Fibroblast of skin of right biceps (primary cell): ENCODE measurements at regions not wholly inside any gene's neighbourhood (a gene's known extent, or its start where the extent isn't known, plus 50 kb on each side); places are given as distances from the start of the nearest gene placed in this dataset.
"Not testable (repeated sequence)": the region's sequence is repeated elsewhere in the genome, so short reads cannot be mapped to it uniquely, and the experiment has no call there.

ENCODE experiments used
- DNase-seq: peaks from one replicate; pipeline ENCODE4 v3.0.0-alpha.2; 2013

- no peak for DNase-seq
Observed at GRCh38 chr9:80692751-80693150, 996.6 kb downstream of the TLE1 start.

- no peak for DNase-seq
Observed at GRCh38 chr9:80691229-80691628, 998.1 kb downstream of the TLE1 start.

GRCh38 chr9:80690349-80690939 is 998.9 kb downstream of the TLE1 start:
- no peak for DNase-seq

- DNase-seq = no peak
Observed at GRCh38 chr9:80679916-80680315, 1009.4 kb downstream of the TLE1 start.

- no peak for DNase-seq
Observed at GRCh38 chr9:80678906-80679305, 1010.4 kb downstream of the TLE1 start.

- no peak for DNase-seq
Observed at GRCh38 chr9:80673496-80673895, 1015.9 kb downstream of the TLE1 start.

GRCh38 chr9:80665479-80665878 is 1023.9 kb downstream of the TLE1 start:
- DNase-seq = no peak

- DNase-seq = no peak
Observed at GRCh38 chr9:80664327-80665210, 1024.8 kb downstream of the TLE1 start.

GRCh38 chr9:80659751-80660150 is 1029.6 kb downstream of the TLE1 start:
- DNase-seq = not testable (repeated sequence)

GRCh38 chr9:80651044-80651443 is 1038.3 kb downstream of the TLE1 start:
- peak; percentile 75 for DNase-seq

- no peak for DNase-seq
Observed at GRCh38 chr9:80649496-80649895, 1039.9 kb downstream of the TLE1 start.

GRCh38 chr9:80649001-80649420 is 1040.3 kb downstream of the TLE1 start:
- peak; percentile 91 for DNase-seq

- DNase-seq = peak; percentile 90
Observed at GRCh38 chr9:80648336-80648735, 1041.0 kb downstream of the TLE1 start.

GRCh38 chr9:80646211-80646610 is 1043.1 kb downstream of the TLE1 start:
- no peak for DNase-seq

- no peak for DNase-seq
Observed at GRCh38 chr9:80644044-80644443, 1045.3 kb downstream of the TLE1 start.

GRCh38 chr9:80635065-80635464 is 1054.3 kb downstream of the TLE1 start:
- no peak for DNase-seq

GRCh38 chr9:80632041-80632440 is 1057.3 kb downstream of the TLE1 start:
- DNase-seq = peak; percentile 15

- DNase-seq = no peak
Observed at GRCh38 chr9:80622508-80622907, 1050.7 kb downstream of the TLE4 start.

GRCh38 chr9:80619356-80619755 is 1047.6 kb downstream of the TLE4 start:
- no peak for DNase-seq

- peak; percentile 29 for DNase-seq
Observed at GRCh38 chr9:80615964-80616363, 1044.2 kb downstream of the TLE4 start.

- DNase-seq = peak; percentile 29
Observed at GRCh38 chr9:80605793-80606192, 1034.0 kb downstream of the TLE4 start.

- DNase-seq = peak; percentile 40
Observed at GRCh38 chr9:80605129-80605528, 1033.4 kb downstream of the TLE4 start.

GRCh38 chr9:80602291-80602690 is 1030.5 kb downstream of the TLE4 start:
- no peak for DNase-seq

- no peak for DNase-seq
Observed at GRCh38 chr9:80596579-80596978, 1024.8 kb downstream of the TLE4 start.
